ENCODE measurements at regions not wholly inside any gene's neighbourhood (a gene's known extent, or its start where the extent isn't known, plus 50 kb on each side); places are given as distances from the start of the nearest gene placed in this dataset.

DNA sequence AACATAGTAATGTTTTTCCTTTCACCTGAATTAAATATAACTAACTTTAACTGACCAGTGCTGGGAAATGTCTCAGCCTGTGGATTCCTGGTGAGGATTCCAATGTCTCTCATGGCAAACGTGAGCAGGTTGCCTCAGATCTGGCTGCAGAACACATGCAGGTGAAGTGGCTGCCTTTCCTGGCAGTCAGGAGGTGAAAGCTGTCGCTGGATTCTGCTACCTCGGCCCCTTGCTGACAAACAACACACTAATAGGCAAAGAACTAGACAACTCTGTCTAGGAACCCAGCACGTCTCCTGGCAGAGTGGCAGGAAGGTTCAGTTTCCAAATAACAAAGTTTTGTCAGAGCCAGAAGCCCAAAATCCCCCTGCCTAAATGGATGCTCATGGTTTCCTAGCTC, 400.8 kb upstream of the PPP2R3A start:
- TF ChIP-seq, protein P1, sequence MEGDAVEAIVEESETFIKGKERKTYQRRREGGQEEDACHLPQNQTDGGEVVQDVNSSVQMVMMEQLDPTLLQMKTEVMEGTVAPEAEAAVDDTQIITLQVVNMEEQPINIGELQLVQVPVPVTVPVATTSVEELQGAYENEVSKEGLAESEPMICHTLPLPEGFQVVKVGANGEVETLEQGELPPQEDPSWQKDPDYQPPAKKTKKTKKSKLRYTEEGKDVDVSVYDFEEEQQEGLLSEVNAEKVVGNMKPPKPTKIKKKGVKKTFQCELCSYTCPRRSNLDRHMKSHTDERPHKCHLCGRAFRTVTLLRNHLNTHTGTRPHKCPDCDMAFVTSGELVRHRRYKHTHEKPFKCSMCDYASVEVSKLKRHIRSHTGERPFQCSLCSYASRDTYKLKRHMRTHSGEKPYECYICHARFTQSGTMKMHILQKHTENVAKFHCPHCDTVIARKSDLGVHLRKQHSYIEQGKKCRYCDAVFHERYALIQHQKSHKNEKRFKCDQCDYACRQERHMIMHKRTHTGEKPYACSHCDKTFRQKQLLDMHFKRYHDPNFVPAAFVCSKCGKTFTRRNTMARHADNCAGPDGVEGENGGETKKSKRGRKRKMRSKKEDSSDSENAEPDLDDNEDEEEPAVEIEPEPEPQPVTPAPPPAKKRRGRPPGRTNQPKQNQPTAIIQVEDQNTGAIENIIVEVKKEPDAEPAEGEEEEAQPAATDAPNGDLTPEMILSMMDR (conservative IDR thresholded peaks at IDR 0.05; ENCODE audit: low read length): no peak
- no peak for TF ChIP-seq EZH2phosphoT487 (IDR thresholded peaks at IDR 0.05; ENCODE audit: borderline replicate concordance, low read depth, low read length)

All from OCI-LY7 (cell line).